Bronchial epithelial cell (primary cell): ENCODE measurements at regions not wholly inside any gene's neighbourhood (a gene's known extent, or its start where the extent isn't known, plus 50 kb on each side); places are given as distances from the start of the nearest gene placed in this dataset.

ENCODE experiments used
- DNase-seq: peaks from one replicate; pipeline ENCODE4 v3.0.0-alpha.2; 2010; ENCODE audit warnings: low read depth
- FAIRE-seq: peaks from 2 replicates; lab custom pipeline; 2011; peaks lifted over from hg19 to GRCh38; lab: Jason Lieb, UNC
- H3K27me3 ChIP-seq: 2 replicates; pipeline ENCODE4 v1.5.1; 2011; ENCODE audit warnings: low read length; ENCODE audit not compliant: control insufficient read depth, insufficient read depth
- H3K36me3 ChIP-seq: 2 replicates; pipeline ENCODE4 v1.5.1; 2011; ENCODE audit warnings: low read length; ENCODE audit not compliant: control insufficient read depth, insufficient read depth
- H3K4me3 ChIP-seq: 2 replicates; pipeline ENCODE4 v1.5.1; 2011; ENCODE audit warnings: mild to moderate bottlenecking, low read depth, low read length, control low read depth
- TF ChIP-seq, protein P1 (sequence below): IDR thresholded peaks from 2 replicates; pipeline ENCODE4 v1.5.1; 2011; ENCODE audit warnings: mild to moderate bottlenecking, moderate library complexity, low read length, control low read depth, inconsistent platforms; ENCODE audit not compliant: insufficient read depth, severe bottlenecking

DNA sequence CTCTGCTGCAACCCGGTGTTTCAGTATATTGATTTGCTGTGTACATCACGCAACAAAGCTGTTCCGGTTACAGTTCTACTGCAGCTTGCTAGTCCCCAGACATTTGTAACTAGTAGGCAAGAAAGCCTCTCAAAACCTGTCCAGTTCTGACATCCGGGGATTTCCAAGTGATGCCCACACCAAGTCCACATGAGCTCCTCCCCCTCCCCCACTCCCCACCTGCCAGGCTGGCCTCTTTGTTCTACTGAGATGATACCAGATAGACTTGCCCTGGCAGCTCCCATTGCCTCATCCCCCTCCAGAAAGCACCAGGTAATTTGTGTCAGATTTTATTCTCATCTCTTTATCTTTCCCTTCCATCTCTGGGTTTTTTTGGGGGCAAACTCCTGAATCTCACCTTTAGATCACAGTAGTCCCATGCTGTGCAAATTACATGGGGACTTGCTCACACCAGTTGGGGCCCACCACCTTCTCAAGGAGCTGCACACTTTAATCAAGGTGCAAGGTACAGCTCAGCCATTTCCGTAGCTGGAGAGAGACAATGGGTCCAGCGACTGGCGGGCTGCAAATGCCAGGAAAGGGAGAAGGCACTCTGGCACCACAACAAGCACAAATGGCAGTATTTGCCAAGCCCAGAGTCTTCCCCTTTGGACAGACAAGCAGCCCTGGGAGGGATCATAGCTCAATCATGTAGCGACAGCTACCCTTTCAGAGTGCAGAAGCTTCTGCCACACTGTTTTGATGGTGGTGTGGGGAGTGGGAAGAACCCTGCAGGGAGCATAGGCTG is 183.1 kb downstream of the CYLD start:
- FAIRE-seq, result no peak
- TF ChIP-seq, protein P1, sequence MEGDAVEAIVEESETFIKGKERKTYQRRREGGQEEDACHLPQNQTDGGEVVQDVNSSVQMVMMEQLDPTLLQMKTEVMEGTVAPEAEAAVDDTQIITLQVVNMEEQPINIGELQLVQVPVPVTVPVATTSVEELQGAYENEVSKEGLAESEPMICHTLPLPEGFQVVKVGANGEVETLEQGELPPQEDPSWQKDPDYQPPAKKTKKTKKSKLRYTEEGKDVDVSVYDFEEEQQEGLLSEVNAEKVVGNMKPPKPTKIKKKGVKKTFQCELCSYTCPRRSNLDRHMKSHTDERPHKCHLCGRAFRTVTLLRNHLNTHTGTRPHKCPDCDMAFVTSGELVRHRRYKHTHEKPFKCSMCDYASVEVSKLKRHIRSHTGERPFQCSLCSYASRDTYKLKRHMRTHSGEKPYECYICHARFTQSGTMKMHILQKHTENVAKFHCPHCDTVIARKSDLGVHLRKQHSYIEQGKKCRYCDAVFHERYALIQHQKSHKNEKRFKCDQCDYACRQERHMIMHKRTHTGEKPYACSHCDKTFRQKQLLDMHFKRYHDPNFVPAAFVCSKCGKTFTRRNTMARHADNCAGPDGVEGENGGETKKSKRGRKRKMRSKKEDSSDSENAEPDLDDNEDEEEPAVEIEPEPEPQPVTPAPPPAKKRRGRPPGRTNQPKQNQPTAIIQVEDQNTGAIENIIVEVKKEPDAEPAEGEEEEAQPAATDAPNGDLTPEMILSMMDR, result no peak
- Histone ChIP-seq H3K27me3 (no peaks in the 10 kb centered on the region), H3K36me3 (no peaks in the 10 kb centered on the region), H3K4me3 (no peak overlapping the region)
- DNase-seq, result peak; percentile 62

DNA sequence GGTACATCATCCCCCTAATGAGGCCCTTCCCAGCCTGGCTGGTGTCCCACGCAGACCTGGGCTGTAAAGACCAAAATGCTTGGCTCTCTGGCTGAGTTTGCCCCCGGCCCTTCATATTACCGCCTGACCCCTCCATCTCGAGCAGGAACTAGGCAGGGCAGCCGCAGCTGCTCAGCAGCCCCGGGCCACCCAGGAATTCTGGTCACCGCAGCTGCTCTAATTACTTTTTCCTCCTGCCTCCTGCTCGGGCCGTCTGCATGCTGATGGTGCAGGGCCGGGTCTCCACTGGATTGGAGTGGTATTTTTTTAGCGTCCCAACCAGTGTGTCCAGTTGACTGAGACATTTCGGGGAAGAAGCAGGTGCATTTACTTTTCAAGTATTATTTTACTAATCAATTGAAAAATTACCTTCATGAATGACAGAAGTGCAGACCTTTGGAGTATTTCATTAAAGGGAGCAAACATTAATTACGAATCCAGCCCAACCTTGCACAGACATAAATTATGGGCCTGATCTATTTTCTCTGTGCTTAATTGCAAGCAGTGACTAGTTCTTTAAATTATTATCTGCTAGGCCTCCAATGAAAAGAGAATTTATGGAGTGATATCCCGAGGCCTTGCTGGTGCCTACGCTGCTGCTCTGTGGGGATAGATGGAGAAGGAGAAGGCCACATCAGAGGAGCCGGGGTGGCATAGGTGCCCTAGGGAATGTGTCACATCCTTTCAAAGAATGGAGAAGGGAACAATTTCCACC is 176.2 kb downstream of the CYLD start:
- Histone ChIP-seq H3K36me3 (no peaks in the 10 kb centered on the region), H3K27me3 (no peaks in the 10 kb centered on the region), H3K4me3 (no peak overlapping the region)
- FAIRE-seq, result no peak
- TF ChIP-seq, protein P1, result no peak
- DNase-seq, result no peak

DNA sequence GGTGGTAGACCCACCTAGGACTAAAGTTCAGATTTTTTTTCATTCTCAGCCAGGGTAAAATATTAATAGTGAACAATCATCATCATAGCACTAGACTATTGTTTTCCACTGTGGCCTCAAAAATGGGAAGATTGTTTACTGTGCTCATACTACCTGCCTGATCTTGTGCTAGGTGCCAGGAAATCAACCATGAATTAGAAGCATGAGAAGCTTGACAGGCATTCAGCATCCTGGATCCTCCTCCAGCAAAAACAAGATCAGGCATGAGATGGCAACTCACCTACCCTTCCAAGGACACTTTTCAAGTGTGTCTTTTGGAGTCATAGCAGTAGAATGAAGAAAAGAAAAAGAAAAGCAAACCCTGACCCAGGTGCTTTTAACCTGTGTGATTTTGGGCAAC is 174.2 kb downstream of the CYLD start:
- Histone ChIP-seq H3K36me3 (no peaks in the 10 kb centered on the region), H3K4me3 (no peak overlapping the region), H3K27me3 (no peaks in the 10 kb centered on the region)
- TF ChIP-seq, protein P1, result no peak
- peak; percentile 76 for FAIRE-seq
- peak; percentile 97 for DNase-seq

DNA sequence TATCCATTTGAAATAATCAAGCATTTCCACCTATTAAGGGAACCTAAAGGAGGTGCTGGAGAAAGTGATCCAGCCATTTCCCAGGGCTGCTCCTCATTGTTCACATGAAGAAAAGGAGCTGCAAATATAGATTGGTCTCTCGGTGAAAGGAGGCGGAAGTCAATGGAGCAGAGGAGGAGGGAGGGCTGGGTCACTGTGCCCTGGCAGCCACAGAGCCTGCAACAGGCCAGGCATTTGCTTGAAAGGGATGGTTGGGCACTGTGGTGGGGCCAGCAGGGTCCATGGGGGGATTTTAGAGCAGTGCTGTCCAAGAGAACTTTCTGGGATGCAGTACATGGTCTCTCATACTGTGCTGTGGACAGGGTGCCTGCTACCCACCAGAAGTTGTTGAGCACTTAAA is 173.2 kb downstream of the CYLD start:
- no peaks in the 10 kb centered on the region for H3K36me3 ChIP-seq
- H3K27me3 ChIP-seq, result no peaks in the 10 kb centered on the region
- FAIRE-seq (no peak), DNase-seq (no peak)
- no peak overlapping the region for H3K4me3 ChIP-seq
- TF ChIP-seq, protein P1, result no peak

DNA sequence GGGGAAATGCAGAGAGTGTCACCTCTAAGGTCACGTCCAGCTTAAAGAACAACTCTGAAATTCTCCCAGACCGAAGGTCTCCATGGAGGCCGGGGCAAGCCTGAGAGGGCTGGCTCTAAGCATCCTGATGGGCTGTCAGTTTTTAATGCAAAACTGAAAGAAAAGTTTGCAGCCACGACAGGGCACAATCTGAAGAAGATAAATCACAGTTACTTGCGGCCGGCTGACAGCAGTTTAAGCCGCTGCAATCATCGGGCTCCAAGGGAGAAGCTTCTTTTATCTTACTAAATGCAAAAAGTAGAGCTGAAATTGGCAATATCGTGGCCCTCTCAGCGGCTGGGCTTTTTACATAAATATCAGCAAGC is 168.8 kb downstream of the CYLD start:
- TF ChIP-seq, protein P1, result no peak
- DNase-seq (no peak), FAIRE-seq (no peak)
- H3K27me3 ChIP-seq, result no peaks in the 10 kb centered on the region
- H3K36me3 ChIP-seq, result no peaks in the 10 kb centered on the region
- H3K4me3 ChIP-seq, result no peak overlapping the region
